Skin of body (tissue), 1 donor: ENCODE measurements at regions not wholly inside any gene's neighbourhood (a gene's known extent, or its start where the extent isn't known, plus 50 kb on each side); places are given as distances from the start of the nearest gene placed in this dataset.
"Not testable (repeated sequence)": the region's sequence is repeated elsewhere in the genome, so short reads cannot be mapped to it uniquely, and the experiment has no call there.

ENCODE experiments used
- DNase-seq: peaks from one replicate; lab custom pipeline; 2025; lab: John Stamatoyannopoulos, UW

DNA sequence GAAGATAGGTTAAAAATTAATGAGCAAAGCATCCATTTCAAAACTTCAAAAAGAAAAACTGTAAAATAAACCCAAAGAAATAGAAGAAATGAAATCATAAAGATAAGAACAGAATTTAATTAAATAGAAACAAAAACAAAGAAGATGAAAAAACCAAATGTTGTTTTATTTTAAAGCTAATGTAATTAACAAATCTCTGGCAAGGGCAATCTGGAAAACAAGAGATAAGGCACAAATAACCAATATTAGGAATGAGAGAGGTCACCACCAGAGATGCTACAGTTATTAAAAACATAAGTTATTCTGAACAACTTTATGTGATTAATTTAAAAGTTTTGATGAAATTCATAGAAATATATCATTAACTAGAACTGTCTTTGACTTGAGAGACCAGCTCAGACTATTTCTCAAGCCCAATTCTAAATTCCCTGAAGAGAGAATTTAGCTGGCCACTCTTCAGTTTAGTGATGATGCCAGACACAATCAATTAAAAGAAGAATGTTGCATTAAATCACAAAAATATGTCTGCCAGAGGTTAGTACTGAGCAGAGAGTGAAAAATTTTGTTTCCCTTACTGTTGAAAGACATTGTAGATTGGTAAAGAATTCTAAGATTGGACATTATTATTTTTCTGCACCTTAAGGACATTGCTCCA lies 227.4 kb upstream of the VLDLR start:
- DNase-seq, result not testable (repeated sequence)

GRCh38 chr9:2395814-2396612 lies 225.6 kb upstream of the VLDLR start:
- no peak for DNase-seq

DNA sequence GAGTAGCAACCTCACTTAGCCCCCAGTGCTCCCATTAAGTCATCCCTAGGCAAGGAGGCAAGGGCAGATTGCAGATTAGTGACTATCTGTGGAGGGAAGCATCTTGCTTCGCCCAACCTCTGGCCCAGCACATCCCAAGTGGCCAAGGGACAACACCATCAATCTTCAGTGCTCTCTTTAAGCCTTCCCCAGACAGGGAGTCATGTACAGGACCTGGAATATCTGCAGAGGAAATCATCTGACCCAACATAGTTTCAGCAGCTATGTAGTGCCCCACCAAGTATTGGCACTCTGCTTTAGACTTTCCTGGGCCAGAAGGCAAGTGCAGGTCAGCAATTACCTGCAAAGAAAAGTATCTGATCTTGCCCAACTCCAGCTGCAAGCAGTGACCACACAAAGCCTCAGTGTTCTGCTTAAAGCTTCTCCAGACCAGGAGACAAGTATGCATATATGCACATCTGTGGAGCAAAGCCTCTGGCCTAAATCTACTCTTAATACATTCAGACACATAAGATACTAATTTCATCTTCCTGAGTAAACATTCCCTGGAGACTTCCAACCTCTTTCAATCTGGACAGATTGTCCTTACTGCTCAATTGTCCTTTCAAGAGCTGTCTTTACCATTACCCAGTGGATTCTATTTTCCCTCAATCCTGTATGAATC lies 224.8 kb upstream of the VLDLR start:
- no peak for DNase-seq

DNA sequence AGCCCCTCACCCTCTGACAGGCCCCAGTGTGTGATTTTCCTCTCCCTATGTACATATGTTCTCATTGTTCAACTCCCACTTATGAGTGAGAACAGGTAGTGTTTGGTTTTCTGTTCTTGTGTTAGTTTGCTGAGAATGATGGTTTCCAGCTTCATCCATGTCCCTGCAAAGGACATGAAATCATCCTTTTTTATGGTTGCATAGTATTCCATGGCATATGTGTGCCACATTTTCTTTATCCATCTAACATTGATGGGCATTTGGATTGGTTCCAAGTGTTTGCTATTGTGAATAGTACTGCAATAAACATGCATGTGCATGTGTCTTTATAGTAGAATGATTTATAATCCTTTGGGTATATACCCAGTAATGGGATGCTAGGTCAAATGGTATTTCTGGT lies 223.7 kb upstream of the VLDLR start:
- DNase-seq, result not testable (repeated sequence)

DNA sequence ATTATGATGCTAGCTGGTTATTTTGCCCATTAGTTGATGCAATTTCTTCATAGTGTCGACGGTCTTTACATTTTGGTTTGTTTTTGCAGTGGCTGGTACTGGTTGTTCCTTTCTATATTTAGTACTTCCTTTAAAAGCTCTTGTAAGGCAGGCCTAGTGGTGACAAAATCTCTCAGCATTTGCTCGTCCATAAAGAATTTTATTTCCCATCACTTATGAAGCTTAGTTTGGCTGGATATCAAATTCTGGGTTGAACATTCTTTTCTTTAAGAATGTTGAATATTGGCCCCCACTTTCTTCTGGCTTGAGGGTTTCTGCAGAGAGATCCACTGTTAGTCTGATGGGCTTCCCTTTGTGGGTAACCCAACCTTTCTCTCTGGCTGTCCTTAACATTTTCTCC lies 219.8 kb upstream of the VLDLR start:
- not testable (repeated sequence) for DNase-seq

DNA sequence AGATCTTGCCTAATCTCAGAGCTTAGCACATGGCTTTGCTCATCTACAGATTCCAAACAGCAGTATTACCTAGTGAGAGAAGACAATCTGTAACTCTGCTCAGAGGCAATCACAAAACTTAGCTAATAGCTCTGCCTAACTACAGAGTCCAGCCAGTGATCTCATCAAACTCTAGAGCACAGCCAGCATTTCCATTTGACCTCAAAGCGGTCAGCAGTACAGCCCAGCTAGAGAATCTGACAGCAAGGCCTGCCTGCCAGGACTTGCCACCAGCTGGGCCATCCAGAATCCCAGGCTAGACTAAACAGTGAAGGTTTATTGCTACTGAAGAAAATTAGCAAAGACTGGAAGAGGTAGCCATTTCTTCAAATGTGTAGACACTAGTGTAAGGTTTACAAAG lies 217.9 kb upstream of the VLDLR start:
- DNase-seq, result no peak

GRCh38 chr9:2406252-2406651 lies 215.3 kb upstream of the VLDLR start:
- DNase-seq, result no peak

GRCh38 chr9:2407450-2407849 lies 214.1 kb upstream of the VLDLR start:
- no peak for DNase-seq

DNA sequence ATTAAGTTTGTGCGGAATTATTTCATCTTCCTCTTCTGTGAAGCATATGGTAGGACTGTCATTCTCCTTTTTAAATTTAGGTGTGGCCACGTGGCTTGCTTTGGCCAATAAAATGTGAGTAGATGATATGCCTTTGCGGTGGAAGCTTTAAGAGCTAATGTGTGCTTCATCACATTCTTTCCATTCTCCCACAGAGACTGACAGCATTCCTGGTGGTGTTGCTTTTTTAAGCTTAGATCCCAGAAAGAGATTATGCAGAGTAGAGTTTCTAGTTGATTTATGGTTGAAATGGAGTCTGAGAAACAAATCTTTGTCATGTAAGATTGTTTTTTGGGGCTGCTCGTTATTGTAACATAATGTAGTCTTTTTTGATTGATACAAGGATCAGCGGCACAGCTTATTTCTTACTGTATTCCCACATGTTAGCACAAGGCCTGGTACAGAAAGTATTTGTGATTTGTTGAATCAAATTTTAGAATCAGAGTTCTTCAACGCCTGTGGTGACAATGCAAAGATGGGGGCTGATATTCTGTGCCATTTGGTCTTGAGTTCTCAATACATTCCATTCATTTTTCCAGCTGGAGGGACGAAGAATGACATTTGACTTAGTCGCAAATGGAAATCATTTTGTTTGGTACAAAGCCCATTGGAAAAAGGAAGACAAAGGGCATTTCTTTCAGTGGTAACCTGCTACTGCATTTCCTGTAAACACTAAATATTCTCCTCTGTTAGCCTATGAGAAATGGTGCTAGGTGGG lies 209.9 kb upstream of the VLDLR start:
- DNase-seq, result no peak

GRCh38 chr9:2413160-2413805 lies 208.3 kb upstream of the VLDLR start:
- DNase-seq, result peak; percentile 20

DNA sequence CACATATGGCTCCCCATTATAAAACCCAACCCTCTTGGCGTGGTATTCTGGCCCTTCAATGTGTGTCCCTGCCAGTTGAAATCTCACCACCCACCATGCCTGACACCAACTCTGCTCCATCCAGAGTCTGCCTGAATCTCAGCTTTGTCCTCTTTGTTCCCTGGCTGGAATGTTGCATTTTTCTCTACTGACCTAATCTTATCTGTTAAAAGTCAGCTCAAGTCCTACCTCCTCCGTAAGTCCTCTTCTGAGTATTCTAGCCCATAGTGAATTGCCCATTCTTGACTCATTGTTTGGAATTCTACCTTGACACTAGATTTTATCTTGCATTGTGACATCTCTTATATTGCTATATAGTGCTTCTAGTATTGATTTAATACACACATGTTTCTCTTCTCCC lies 207.1 kb upstream of the VLDLR start:
- DNase-seq, result no peak

GRCh38 chr9:2415326-2415725 lies 206.3 kb upstream of the VLDLR start:
- DNase-seq, result no peak

GRCh38 chr9:2417730-2418129 lies 203.9 kb upstream of the VLDLR start:
- DNase-seq, result no peak

DNA sequence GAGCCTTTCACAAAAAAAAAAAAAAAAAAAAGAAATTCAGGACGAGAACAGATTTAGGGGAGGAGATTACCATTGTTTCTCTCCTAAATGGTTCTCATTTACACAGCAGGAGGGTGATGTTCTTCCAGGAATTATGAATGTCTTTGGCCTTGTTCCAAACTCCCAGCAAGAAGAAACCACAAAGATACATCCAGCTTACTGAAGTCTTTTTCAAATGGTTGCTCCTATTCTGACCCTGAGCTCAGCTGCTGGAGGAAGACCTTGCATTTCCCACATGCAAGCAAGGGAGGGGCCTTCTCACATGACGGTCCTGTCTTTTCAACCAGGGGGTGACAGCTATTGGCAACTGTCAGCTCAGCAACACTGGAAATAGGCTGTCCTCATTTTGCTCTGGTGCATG lies 203.0 kb upstream of the VLDLR start:
- DNase-seq, result peak; percentile 83

GRCh38 chr9:2419347-2419746 lies 202.2 kb upstream of the VLDLR start:
- no peak for DNase-seq

- no peak for DNase-seq
Measured at GRCh38 chr9:2420543-2420942, 201.0 kb upstream of the VLDLR start.

GRCh38 chr9:2424619-2425033 lies 197.0 kb upstream of the VLDLR start:
- no peak for DNase-seq

GRCh38 chr9:2425676-2426075 lies 195.9 kb upstream of the VLDLR start:
- DNase-seq, result no peak

DNA sequence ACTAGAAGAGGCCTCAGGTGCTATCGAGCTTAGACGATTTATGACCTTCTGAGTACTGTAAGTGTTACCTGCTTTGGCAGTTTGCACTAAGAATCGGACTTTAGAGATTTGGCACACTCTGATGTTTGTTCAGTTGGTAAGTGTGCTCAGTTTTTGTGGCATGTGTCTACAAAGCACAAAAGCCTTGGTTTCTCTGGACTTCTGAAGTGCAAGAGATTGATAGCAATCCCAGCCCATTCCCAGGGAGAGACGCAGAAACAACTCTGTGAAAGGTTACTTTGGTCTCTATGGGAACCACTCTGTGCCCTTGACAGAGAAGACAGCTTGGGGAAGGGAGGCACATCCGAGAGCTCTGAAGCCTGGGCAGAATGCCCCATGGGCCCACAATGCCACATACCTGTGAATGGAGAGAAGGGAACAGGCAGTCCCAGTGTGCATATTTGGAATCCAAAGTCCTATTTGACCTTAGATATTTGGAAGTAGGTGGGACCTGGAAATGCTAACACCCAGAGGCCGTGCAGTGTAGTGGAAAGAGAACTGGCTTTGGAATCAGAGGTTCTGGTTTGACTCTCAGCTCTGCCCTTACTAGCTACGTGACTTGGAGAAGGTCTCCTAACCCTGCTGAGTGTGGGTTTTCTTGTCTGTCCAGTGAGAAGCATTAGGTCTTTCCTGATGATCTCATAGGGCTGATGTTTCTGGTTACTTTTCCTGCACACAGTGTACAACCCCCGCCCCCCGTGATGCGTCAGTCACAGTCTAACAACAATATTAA lies 194.3 kb upstream of the VLDLR start:
- no peak for DNase-seq

- DNase-seq, result no peak
Measured at GRCh38 chr9:2439957-2440356, 181.6 kb upstream of the VLDLR start.

GRCh38 chr9:2443933-2444332 lies 177.7 kb upstream of the VLDLR start:
- DNase-seq, result not testable (repeated sequence)
